Upper lobe of right lung (tissue), 1 donor: ENCODE measurements at regions not wholly inside any gene's neighbourhood (a gene's known extent, or its start where the extent isn't known, plus 50 kb on each side); places are given as distances from the start of the nearest gene placed in this dataset.
A peak's percentile ranks its signal among the peaks of the same experiment; 100 is the strongest.
"Not testable (repeated sequence)": the region's sequence is repeated elsewhere in the genome, so short reads cannot be mapped to it uniquely, and the experiment has no call there.

ENCODE experiments used
- ATAC-seq: fragments of 200-7000 bp; cut with Tn5 transposase; one replicate; pipeline ENCODE4 v1.9.1; 2020; ENCODE audit warnings: mild to moderate bottlenecking, moderate library complexity
- DNase-seq: peaks from one replicate; pipeline ENCODE4 v3.0.0-alpha.2; 2020
- H3K27ac ChIP-seq: fragments of 200-600 bp; one replicate; pipeline ENCODE4 v1.8.0; 2022
- H3K27me3 ChIP-seq: fragments of 200-600 bp; one replicate; pipeline ENCODE4 v1.8.0; 2022; ENCODE audit warnings: mild to moderate bottlenecking
- H3K36me3 ChIP-seq: fragments of 200-600 bp; one replicate; pipeline ENCODE4 v1.8.0; 2022
- H3K4me1 ChIP-seq: fragments of 200-600 bp; one replicate; pipeline ENCODE4 v1.8.0; 2022
- H3K4me3 ChIP-seq: fragments of 200-600 bp; one replicate; pipeline ENCODE4 v1.8.0; 2022; ENCODE audit warnings: mild to moderate bottlenecking
- H3K9me3 ChIP-seq: fragments of 200-600 bp; one replicate; pipeline ENCODE4 v1.8.0; 2022
- intact Hi-C: fragments of 100-400 bp; cut with DNase I; formaldehyde crosslinking; loops from one replicate; pipeline ENCODE4 v1.11.0; 2022
- TF ChIP-seq, protein P1 (sequence below): fragments of 200-600 bp; IDR thresholded peaks from one replicate; pipeline ENCODE4 v1.8.0; 2022; ENCODE audit warnings: antibody characterized with exemption
- donor health status: DM: no; HTN: yes; CAD: no; lungs with severe emphysema.

DNA sequence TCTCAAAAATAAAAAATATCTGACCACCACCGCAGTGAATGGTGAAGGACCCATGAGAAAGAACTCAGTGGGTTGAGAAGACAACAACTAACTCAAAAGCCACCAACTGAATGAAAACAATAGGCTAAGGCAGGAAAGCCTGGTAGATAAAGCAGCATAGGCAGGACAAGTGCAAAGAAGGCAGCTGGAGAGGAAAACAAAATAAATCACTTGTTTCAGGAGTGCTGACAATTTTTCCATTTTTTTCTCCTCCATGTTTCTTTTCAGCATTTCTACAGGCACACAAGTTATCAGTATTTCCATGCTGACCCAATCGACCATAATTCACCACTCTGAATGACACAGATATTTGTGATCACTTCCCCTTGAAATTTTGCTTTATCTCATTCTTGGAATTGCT lies 597.8 kb downstream of the LIG4 start:
- H3K27me3 ChIP-seq: no peaks in the 10 kb centered on the region
- H3K9me3 ChIP-seq: no peaks in the 10 kb centered on the region
- intact Hi-C loops: no loop called here
- H3K36me3 ChIP-seq: no peaks in the 10 kb centered on the region
- no peak for DNase-seq
- H3K4me1 ChIP-seq: no peaks in the 10 kb centered on the region
- ATAC-seq: no peak
- TF ChIP-seq, protein P1, sequence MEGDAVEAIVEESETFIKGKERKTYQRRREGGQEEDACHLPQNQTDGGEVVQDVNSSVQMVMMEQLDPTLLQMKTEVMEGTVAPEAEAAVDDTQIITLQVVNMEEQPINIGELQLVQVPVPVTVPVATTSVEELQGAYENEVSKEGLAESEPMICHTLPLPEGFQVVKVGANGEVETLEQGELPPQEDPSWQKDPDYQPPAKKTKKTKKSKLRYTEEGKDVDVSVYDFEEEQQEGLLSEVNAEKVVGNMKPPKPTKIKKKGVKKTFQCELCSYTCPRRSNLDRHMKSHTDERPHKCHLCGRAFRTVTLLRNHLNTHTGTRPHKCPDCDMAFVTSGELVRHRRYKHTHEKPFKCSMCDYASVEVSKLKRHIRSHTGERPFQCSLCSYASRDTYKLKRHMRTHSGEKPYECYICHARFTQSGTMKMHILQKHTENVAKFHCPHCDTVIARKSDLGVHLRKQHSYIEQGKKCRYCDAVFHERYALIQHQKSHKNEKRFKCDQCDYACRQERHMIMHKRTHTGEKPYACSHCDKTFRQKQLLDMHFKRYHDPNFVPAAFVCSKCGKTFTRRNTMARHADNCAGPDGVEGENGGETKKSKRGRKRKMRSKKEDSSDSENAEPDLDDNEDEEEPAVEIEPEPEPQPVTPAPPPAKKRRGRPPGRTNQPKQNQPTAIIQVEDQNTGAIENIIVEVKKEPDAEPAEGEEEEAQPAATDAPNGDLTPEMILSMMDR: no peak
- H3K4me3 ChIP-seq: no peak overlapping the region
- no peak overlapping the region for H3K27ac ChIP-seq

DNA sequence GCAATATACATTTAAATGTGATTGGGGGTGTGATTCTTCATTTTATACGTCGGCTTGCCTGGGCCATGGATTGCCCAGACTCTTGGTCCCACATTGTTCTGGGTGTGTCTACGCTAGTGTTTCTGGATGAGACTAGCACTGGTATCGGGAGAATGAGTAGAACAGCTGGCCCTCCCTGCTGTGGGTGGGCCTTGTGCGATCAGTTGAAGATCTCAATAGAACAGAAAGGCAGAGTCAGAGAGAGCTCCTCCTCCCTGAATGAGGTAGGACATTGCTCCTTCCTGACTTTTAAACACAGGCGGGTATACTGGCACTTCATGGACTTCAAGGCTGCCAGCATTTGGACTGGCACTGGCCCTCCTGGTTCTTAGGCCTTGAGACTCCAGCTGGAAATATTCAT lies 603.0 kb downstream of the LIG4 start:
- TF ChIP-seq, protein P1: no peak
- no peak for ATAC-seq

DNA sequence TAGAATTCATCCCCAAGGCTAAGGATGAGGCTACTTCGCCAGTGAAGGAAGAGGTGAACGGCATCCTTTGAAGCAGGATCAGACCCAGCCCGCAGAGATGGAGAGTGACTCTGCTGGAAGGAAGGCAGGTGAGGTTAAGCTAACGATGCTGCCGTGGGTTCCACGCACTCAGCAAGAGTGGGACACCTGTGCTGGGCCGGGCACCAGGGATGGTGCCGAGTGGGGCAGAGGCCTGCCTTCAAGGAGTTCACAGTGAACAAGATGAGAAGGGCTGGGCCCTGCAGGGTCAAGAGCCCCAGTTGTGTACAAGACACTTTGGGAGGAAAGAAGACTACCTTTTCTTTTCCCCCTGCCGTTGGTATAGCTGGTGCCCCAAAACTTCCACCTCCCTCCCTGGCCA lies 606.6 kb downstream of the LIG4 start:
- ATAC-seq (peak; percentile 20), DNase-seq (no peak)
- intact Hi-C loops: no loop called here

More for the DNA sequence above, 603.0 kb downstream of the LIG4 start:
- H3K27me3 ChIP-seq: no peaks in the 10 kb centered on the region
- no peaks in the 10 kb centered on the region for H3K36me3 ChIP-seq
- H3K27ac ChIP-seq: no peak overlapping the region
- intact Hi-C loops: no loop called here
- no peaks in the 10 kb centered on the region for H3K4me1 ChIP-seq
- DNase-seq: no peak
- no peaks in the 10 kb centered on the region for H3K9me3 ChIP-seq
- H3K4me3 ChIP-seq: no peak overlapping the region

DNA sequence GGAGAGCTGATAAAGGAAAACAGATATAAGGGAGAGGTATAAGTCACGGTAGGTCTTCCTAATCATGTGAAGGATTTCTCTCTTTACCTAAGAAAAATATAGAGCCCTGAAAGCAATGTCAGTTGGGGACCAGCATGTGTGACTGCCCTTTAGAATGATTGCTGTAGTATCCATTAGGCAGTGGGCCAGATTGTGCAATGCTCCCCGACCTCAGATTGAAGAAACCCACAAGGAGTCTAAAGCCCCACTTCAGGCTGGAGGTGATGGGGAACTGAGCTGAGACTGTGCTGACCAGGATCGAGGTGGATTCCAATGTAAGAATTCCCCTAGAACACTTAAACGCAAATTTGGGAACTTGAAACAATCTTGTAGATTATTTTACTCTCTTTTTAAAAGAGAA lies 614.4 kb downstream of the LIG4 start:
- DNase-seq (no peak), ATAC-seq (peak; percentile 39)
- H3K4me3 ChIP-seq: no peak overlapping the region
- no peaks in the 10 kb centered on the region for H3K36me3 ChIP-seq
- TF ChIP-seq, protein P1: no peak
- H3K27ac ChIP-seq: no peak overlapping the region
- H3K27me3 ChIP-seq: no peaks in the 10 kb centered on the region
- H3K9me3 ChIP-seq: no peaks in the 10 kb centered on the region
- no peaks in the 10 kb centered on the region for H3K4me1 ChIP-seq
- intact Hi-C loops: no loop called here

More for the DNA sequence above, 606.6 kb downstream of the LIG4 start:
- H3K4me3 ChIP-seq: no peak overlapping the region
- H3K4me1 ChIP-seq: no peaks in the 10 kb centered on the region
- no peaks in the 10 kb centered on the region for H3K9me3 ChIP-seq
- TF ChIP-seq, protein P1: no peak
- H3K27ac ChIP-seq: no peak overlapping the region
- H3K36me3 ChIP-seq: no peaks in the 10 kb centered on the region
- no peaks in the 10 kb centered on the region for H3K27me3 ChIP-seq

DNA sequence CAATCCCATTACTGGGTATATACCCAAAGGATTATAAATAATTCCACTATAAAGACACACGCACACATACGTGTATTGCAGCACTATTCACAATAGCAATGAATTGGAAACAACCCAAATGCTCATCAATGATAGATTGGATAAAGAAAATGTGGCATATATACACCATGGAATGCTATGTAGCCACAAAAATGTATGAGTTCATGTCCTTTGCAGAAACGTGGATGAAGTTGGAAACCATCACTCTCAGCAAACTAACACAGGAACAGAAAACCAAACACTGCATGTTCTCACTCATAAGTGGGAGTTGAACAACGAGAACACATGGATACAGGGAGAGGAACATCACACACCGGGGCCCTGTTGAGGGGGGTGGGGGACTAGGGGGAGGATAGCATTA lies 619.0 kb downstream of the LIG4 start:
- ATAC-seq, DNase-seq, intact Hi-C loops, H3K9me3 ChIP-seq, H3K4me3 ChIP-seq, H3K4me1 ChIP-seq, H3K36me3 ChIP-seq, H3K27ac ChIP-seq, H3K27me3 ChIP-seq: not testable (repeated sequence)

DNA sequence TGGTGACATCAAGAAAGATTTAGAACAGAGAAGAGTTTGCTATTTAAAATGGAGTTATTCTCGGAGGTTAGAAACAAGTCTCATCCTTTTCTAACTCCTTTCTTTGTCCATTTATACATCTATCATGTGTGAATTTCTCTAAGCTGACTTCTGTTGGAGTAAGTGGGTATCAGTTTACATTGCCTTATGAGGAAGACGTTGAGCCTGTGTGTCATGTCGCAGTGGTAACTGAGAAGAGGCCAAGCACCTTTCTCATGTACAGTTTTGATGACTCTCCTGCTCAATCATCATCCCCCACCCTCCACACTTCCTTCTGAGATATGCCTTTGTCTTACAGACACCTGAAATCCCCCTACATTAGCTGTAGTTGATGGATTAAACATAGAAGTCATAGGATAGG lies 624.8 kb downstream of the LIG4 start:
- no peaks in the 10 kb centered on the region for H3K36me3 ChIP-seq
- no peaks in the 10 kb centered on the region for H3K27me3 ChIP-seq
- TF ChIP-seq, protein P1: no peak
- DNase-seq (no peak), ATAC-seq (no peak)
- intact Hi-C loops: no loop called here
- H3K4me3 ChIP-seq: no peak overlapping the region
- H3K9me3 ChIP-seq: no peaks in the 10 kb centered on the region
- no peak overlapping the region for H3K27ac ChIP-seq
- no peaks in the 10 kb centered on the region for H3K4me1 ChIP-seq
